ENCODE measurements at regions not wholly inside any gene's neighbourhood (a gene's known extent, or its start where the extent isn't known, plus 50 kb on each side); places are given as distances from the start of the nearest gene placed in this dataset.

GRCh38 chr3:95189348-95189747 lies 1126.5 kb downstream of the NSUN3 start:
- Histone ChIP-seq H3K4me1 (replicated peaks in 1 of 4; ENCODE audit: control insufficient read depth in 3 of 4, insufficient read depth in 4 of 4, low read length in 3 of 4) (no peaks in the 10 kb centered on the region), H4K5ac (ENCODE audit: insufficient read length, low read depth, low read length) (no peak overlapping the region), H2BK12ac (ENCODE audit: low read depth, low read length) (no peak overlapping the region), H3K4me2 (ENCODE audit: insufficient read depth in 1 of 2, low read depth in 2 of 2, low read length in 2 of 2) (no peak overlapping the region), H3K36me3 (ENCODE audit: control insufficient read depth in 2 of 4, insufficient read depth in 4 of 4, low read length in 3 of 4) (no peaks in the 10 kb centered on the region), H2AK5ac (ENCODE audit: low read depth, low read length) (no peak overlapping the region), H3K27ac (ENCODE audit: low read depth, low read length) (no peak overlapping the region), H2BK5ac (ENCODE audit: low read depth, low read length) (no peak overlapping the region), H3K9ac (replicated peaks in 1 of 4; ENCODE audit: extremely low read depth in 1 of 4, low read depth in 3 of 4, low read length in 3 of 4) (no peak overlapping the region), H4K8ac (ENCODE audit: extremely low read depth, insufficient read depth, low read length) (no peak overlapping the region), H3K56ac (replicated peaks; ENCODE audit: insufficient read length, low read depth, low read length) (no peak overlapping the region), H4K20me1 (replicated peaks in 1 of 2; ENCODE audit: control insufficient read depth in 1 of 2, insufficient read depth in 2 of 2, low read length in 2 of 2) (no peaks in the 10 kb centered on the region), H3K23me2 (ENCODE audit: low read depth, low read length) (no peaks in the 10 kb centered on the region), H3K14ac (ENCODE audit: insufficient read length) (no peak overlapping the region), H3K4ac (replicated peaks; ENCODE audit: insufficient read length, low read depth, low read length) (no peak overlapping the region), H3K9me3 (ENCODE audit: insufficient read depth in 2 of 2, low read depth in 1 of 2, low read length in 1 of 2) (no peaks in the 10 kb centered on the region), H3K18ac (ENCODE audit: extremely low read depth, low read length) (no peak overlapping the region), H2BK20ac (ENCODE audit: low read length) (no peak overlapping the region), H3K4me3 (ENCODE audit: extremely low read depth in 1 of 4, insufficient read depth in 2 of 4, low read depth in 3 of 4, low read length in 4 of 4) (no peak overlapping the region), H4K91ac (replicated peaks; ENCODE audit: insufficient read length, low read length) (no peak overlapping the region), H2AFZ (ENCODE audit: low read length) (no peak overlapping the region), H3K27me3 (replicated peaks in 1 of 4; ENCODE audit: control insufficient read depth in 3 of 4, extremely low read depth in 1 of 4, insufficient read depth in 3 of 4, low read length in 3 of 4) (no peaks in the 10 kb centered on the region), H2BK120ac (replicated peaks; ENCODE audit: low read depth, low read length) (no peak overlapping the region), H3K23ac (ENCODE audit: insufficient read length) (no peak overlapping the region), H3K79me1 (ENCODE audit: low read depth, low read length) (no peaks in the 10 kb centered on the region), H3K79me2 (ENCODE audit: control insufficient read depth in 1 of 2, insufficient read depth in 2 of 2, low read length in 2 of 2) (no peaks in the 10 kb centered on the region), H2BK15ac (ENCODE audit: low read length) (no peak overlapping the region)
- POLR2A ChIA-PET (ENCODE audit: partially characterized antibody): no interaction called here
- WGBS, 2 experiments (ENCODE audit: extremely low coverage in 1 of 2, insufficient coverage in 1 of 2, insufficient read length in 1 of 2, insufficient replicate concordance in 2 of 2, low coverage in 1 of 2, low lambda C conversion rate in 2 of 2, missing lambda C conversion rate in 1 of 2): 88% methylated on average over 1 of the region's 1 CpG; no CpG with 5 or more reads in 1 of the 2 experiments
- FAIRE-seq (no peak), DNase-seq (ENCODE audit: low read depth in 1 of 2, low spot score in 2 of 2) (no peak)
- CTCF ChIA-PET (ENCODE audit: partially characterized antibody): interaction anchor here (0.7 kb wide), 1 partner anchor 940 kb away, joined by 3 read pairs; no protein-coding TSS in a partner anchor
- TF ChIP-seq E2F6 (IDR thresholded peaks at IDR 0.05) (no peak), JUND (IDR thresholded peaks at IDR 0.05; ENCODE audit: low read length) (no peak), SIX5 (IDR thresholded peaks at IDR 0.05; ENCODE audit: low read depth, low read length) (no peak), SUZ12 (IDR thresholded peaks at IDR 0.05; ENCODE audit: low read length) (no peak), TAF7 (optimal IDR thresholded peaks at IDR 0.05; ENCODE audit: borderline replicate concordance, low read depth, low read length) (no peak), CHD1 (IDR thresholded peaks at IDR 0.05; ENCODE audit: low read depth, low read length) (no peak), ZNF274 (IDR thresholded peaks at IDR 0.05; ENCODE audit: borderline replicate concordance, extremely low read depth, low read length) (no peak), TCF12 (IDR thresholded peaks at IDR 0.05; ENCODE audit: low read depth, low read length) (no peak), NANOG (IDR thresholded peaks at IDR 0.05; ENCODE audit: insufficient read depth, low read depth, low read length, poor library complexity, severe bottlenecking) (no peak), TBP (IDR thresholded peaks at IDR 0.05; ENCODE audit: low read depth, low read length) (no peak), SP2 (IDR thresholded peaks at IDR 0.05; ENCODE audit: low read length) (no peak), HDAC6 (IDR thresholded peaks at IDR 0.05; ENCODE audit: low read depth, low read length) (no peak), EP300 (IDR thresholded peaks at IDR 0.05; ENCODE audit: borderline replicate concordance in 1 of 2, low read depth in 2 of 2, low read length in 2 of 2) (no peak), SP4 (IDR thresholded peaks at IDR 0.05; ENCODE audit: low read length) (no peak), KDM1A (IDR thresholded peaks at IDR 0.05; ENCODE audit: borderline replicate concordance, low read length) (no peak)

Measured in H1 (cell line).